Mesodermal cell (in vitro differentiated cells): ENCODE measurements at regions not wholly inside any gene's neighbourhood (a gene's known extent, or its start where the extent isn't known, plus 50 kb on each side); places are given as distances from the start of the nearest gene placed in this dataset.

Experiments
- H3K27ac ChIP-seq: 2 replicates; pipeline ENCODE4 v1.7.0; 2013; ENCODE audit warnings: mild to moderate bottlenecking, low read depth, low read length, moderate library complexity; ENCODE audit not compliant: severe bottlenecking
- H3K36me3 ChIP-seq: 2 replicates; pipeline ENCODE4 v1.7.1; 2013; ENCODE audit warnings: mild to moderate bottlenecking, low read length, moderate library complexity; ENCODE audit not compliant: control insufficient read depth, insufficient read depth
- H3K4me1 ChIP-seq: one replicate; pipeline ENCODE4 v1.7.1; 2013; ENCODE audit warnings: mild to moderate bottlenecking, low read length; ENCODE audit not compliant: insufficient read depth, control insufficient read depth, poor library complexity, severe bottlenecking
- H3K4me3 ChIP-seq: 2 replicates; pipeline ENCODE4 v1.7.0; 2013; ENCODE audit warnings: low read length, control low read depth, mild to moderate bottlenecking; ENCODE audit not compliant: insufficient read depth, poor library complexity, severe bottlenecking; ENCODE audit errors: extremely low read depth
- H3K9me3 ChIP-seq: 2 replicates; pipeline ENCODE4 v1.7.1; 2013; ENCODE audit warnings: mild to moderate bottlenecking, low read length, moderate library complexity; ENCODE audit not compliant: control insufficient read depth
- WGBS, 2 experiments: methylation state at CpG; one replicate each; pipeline ENCODE4 v1.1.5; 2013; ENCODE audit warnings: missing lambda C conversion rate in 2 of 2; ENCODE audit not compliant: insufficient coverage in 2 of 2; 5-methylcytosine and 5-hydroxymethylcytosine counted together

DNA sequence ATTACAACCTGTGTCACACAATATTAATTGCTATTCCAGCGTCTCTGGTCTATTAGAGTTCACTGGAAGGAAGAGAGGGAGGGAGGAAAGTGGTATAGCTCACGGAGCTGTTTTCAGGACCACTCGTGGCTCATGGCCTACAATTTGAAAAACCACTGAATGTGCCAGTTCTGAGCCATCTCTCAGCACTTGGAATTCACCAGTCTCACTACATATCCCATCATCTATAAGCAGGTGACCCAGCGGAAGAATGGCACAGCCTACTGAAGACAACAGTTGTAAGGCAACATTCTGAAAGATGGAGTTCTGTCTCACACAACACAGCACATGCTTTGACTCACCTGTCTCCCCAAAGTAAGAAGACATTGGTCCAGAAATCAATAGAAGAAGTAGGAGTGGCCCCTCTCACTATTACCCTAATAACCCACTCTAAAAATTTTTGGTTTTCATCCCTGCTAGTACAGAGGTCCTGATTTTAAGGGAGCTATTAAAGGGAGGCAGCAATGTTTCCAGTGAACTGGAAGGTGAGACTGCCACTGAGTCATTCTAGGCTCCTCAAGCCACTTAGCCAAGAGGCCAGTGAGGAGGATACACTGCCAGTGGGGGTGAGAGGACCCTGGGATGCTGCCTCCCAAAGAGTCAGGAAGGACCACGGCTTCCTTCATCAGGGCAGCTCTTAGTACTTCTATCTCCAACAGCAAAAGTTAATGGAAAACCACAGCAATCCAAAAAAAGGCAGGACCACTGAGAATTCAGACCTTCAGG, 50.0 kb upstream of the DOCK9 start:
- WGBS, 2 experiments, result 67 to 100% methylated on average over 1 to 4 of the region's 5 CpGs
- no peaks in the 10 kb centered on the region for H3K36me3 ChIP-seq
- H3K4me3 ChIP-seq, result no peak overlapping the region
- H3K9me3 ChIP-seq, result peaks cover 8% of the 10 kb centered on the region
- no peaks in the 10 kb centered on the region for H3K4me1 ChIP-seq
- H3K27ac ChIP-seq, result no peak overlapping the region

DNA sequence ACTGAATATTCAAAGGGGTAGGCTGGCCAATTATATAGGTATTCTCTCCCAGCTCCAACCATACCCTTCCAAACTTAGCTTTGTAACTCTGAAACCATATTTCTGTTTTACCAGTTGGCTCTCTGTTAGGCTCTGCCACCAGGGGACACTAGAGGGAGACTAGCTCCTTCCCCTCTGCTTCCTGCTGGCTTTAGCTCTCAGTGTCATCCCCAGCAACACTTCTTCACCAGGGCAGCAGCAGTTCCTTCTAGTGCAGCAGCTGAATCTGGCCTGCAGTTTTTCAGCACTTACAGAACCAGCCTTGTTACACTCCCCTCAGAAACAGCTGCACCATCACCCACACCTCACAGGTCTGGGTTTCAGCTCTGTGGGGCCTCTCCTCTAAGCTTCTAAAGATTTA, 51.0 kb upstream of the DOCK9 start:
- Histone ChIP-seq H3K9me3 (peaks cover 8% of the 10 kb centered on the region), H3K4me3 (no peak overlapping the region)

DNA sequence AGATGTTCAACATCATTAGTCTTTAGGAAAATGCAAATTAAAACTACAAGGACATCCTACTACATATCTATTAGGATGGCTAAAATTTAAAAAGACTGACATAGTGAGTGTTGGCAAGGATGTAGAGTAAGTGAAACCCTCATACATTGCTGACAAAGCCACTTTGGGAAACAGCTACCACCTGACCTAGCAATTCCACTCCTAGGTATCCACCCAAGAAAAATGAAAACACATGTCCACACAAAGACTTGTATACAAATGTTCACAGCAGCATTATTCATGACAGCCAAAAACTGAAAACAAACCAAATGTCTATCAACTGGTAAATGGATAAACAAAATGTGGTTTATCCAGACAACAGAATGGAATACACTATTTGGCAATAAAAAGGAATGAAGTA, 51.7 kb upstream of the DOCK9 start:
- Histone ChIP-seq H3K36me3 (no peaks in the 10 kb centered on the region), H3K9me3 (peaks cover 8% of the 10 kb centered on the region), H3K4me3 (no peak overlapping the region), H3K4me1 (no peaks in the 10 kb centered on the region), H3K27ac (no peak overlapping the region)

More for the DNA sequence above, 51.0 kb upstream of the DOCK9 start:
- Histone ChIP-seq H3K36me3 (no peaks in the 10 kb centered on the region), H3K27ac (no peak overlapping the region), H3K4me1 (no peaks in the 10 kb centered on the region)

DNA sequence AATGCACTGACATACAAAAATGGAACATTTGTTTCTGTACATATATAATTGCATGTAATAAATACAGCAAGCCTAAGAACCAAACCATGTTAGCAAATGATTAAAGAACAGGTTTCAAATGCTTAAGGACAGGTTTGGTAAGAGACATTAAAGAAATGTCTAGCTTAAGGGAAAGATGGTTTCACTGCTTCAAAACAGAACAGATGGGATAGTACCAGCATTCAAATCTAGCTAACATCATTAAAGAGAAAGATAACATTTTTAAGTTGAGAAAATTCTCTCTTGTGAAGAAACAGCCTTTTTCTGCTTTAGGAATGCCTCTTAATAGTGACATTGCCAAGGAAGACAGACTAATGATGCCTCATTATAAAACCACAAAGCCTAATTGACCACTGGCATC, 52.5 kb upstream of the DOCK9 start:
- Histone ChIP-seq H3K9me3 (peaks cover 8% of the 10 kb centered on the region), H3K27ac (no peak overlapping the region), H3K4me3 (no peak overlapping the region), H3K4me1 (no peaks in the 10 kb centered on the region), H3K36me3 (no peaks in the 10 kb centered on the region)

DNA sequence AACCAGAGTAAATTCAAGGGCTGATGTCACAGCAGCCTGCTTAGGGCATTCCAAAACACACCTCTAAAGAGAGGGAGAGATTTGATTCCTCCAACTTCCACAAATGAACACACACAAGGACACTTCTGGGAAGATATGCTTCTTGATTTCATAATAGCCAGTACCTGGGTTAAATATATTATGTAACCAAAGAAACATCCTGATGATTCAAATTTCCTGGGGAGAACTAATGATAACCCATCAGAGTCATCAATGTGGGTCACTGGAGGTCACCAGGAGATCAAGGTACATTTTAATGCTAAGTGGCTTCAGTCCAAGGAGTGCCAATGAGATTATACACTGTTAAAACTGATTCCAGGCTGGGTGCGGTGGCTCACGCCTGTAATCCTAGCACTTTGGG, 54.0 kb upstream of the DOCK9 start:
- WGBS, 2 experiments, result 88 to 94% methylated on average over 2 of the region's 2 CpGs
- no peaks in the 10 kb centered on the region for H3K36me3 ChIP-seq
- no peak overlapping the region for H3K4me3 ChIP-seq
- no peak overlapping the region for H3K27ac ChIP-seq
- H3K9me3 ChIP-seq, result peaks cover 8% of the 10 kb centered on the region
- no peaks in the 10 kb centered on the region for H3K4me1 ChIP-seq

DNA sequence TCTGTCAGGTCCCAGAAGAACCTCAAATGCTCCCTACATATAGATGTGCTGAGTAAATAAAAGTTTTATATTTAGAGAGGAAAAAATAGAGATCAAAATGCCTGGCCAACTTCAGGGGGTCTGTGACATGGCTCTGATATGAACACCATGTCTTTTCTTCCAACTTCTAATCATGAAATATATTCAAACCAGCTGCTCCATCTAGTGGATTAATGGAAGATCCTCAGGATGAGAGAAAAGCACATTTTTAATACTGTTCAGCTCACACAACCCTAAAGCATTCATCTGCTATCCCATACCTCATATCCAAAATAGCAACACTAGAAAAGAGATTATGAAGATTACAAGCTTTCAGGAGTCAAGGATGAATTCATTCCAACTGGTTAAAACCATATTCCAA, 56.0 kb upstream of the DOCK9 start:
- no peak overlapping the region for H3K27ac ChIP-seq
- no peaks in the 10 kb centered on the region for H3K36me3 ChIP-seq
- no peaks in the 10 kb centered on the region for H3K4me1 ChIP-seq
- peaks cover 8% of the 10 kb centered on the region for H3K9me3 ChIP-seq
- no peak overlapping the region for H3K4me3 ChIP-seq

DNA sequence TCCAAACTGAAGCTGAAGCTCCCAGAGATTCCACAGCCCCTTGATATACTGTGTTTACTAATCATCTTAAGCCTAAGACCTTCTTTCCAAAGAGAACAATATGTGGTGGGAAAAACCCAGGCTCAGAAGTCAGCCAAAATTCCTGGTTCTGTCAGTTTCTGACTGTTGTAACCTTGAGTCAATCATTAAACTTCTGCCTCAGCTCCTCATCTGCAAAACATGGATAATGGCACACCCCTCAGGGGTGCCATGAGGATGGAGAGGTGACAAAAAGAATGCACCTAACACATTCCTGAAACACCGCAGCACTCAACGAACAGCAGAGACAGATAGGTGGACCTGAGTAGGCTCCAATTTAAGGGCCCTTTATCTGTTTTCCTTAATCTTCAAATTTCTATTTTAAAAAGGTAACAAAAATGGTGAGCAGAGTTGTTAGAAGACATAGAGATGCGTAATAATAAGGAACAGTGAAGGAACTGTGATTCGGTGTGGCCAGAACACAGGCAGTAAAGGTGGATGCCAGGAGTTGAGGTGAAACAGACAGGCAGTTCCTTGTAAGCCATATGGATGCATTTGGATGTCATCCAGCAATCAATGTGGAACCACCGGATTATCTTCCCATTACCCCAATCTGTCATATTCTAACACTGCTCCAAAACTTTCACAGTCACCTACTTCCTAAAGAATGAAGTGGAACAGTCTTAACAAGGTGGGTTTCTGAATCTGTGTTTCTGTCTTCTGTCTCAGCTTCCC, 56.6 kb upstream of the DOCK9 start:
- Histone ChIP-seq H3K27ac (no peak overlapping the region), H3K9me3 (peaks cover 7% of the 10 kb centered on the region), H3K36me3 (no peaks in the 10 kb centered on the region), H3K4me3 (no peak overlapping the region), H3K4me1 (no peaks in the 10 kb centered on the region)
- WGBS, 2 experiments, result 96 to 100% methylated on average over 2 of the region's 5 CpGs

DNA sequence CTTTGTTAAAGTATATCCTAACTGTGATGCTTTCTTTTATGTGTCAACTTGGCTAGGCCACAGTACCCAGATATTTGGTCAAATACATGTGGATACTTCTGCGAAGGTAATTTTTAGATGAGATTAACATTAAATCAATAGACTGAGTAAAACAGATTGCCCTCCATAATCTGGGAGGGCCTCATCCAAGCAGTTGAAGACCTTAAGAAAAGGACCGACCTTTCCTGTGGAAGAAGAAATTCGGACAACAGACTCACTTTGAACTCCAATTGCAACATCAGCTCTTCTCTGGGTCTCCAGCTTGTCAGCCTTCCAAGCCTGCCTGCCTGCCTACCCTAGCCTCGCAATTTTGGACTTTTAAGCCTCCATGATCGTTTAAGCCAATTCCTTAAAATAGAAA, 57.9 kb upstream of the DOCK9 start:
- 95 to 100% methylated on average over 2 of the region's 5 CpGs for WGBS, 2 experiments
- no peaks in the 10 kb centered on the region for H3K4me1 ChIP-seq
- no peaks in the 10 kb centered on the region for H3K36me3 ChIP-seq
- no peaks in the 10 kb centered on the region for H3K9me3 ChIP-seq
- no peak overlapping the region for H3K4me3 ChIP-seq
- no peak overlapping the region for H3K27ac ChIP-seq

DNA sequence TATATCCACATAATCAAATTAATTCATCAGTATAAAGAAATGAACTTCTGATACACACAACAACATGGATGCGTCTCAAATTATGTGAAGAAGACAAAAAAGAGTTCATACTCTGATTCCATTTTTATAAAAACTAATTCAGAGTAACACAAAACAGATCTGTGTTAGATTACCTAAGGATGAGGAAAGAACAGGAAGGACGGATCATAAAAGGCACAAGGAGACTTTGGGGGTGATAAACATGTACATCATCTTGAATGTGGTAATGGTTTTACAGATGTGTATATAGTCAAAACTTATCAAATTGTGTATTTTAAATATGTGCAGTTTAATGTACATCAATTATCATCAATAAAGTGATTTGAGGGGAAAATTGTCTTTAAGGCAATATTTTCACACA, 59.9 kb upstream of the DOCK9 start:
- H3K4me1 ChIP-seq, result no peaks in the 10 kb centered on the region

DNA sequence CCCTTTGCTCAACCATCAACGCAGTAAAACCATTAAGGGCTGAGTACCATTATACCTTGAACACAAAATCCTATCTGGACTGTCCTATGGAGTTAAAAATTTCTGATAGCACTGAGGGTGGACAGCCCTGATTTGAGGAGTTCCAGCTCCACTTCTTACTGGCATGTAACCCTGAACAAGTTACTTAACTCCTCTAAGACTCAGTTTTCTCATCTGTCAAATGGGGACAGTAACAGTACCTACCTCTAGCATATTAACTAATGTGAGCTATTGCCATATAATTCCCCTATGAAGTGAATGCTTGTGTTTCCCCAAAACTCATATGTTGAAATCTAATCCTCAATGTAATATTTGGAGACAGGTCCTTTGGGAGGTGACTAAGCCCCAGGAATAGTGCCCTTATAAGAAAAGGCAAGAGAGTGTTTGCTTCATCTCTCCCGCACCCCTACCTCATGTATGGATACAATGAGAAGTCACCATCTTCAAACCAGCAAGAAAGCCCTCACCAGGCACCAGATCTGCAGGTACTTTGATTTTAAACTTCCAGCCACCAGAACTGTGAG, 61.9 kb upstream of the DOCK9 start:
- Histone ChIP-seq H3K4me3 (no peak overlapping the region), H3K9me3 (no peaks in the 10 kb centered on the region), H3K27ac (no peak overlapping the region), H3K4me1 (no peaks in the 10 kb centered on the region), H3K36me3 (no peaks in the 10 kb centered on the region)
- 100% methylated on average over 1 of the region's 2 CpGs for WGBS, 2 experiments

More for the DNA sequence above, 59.9 kb upstream of the DOCK9 start:
- Histone ChIP-seq H3K27ac (no peak overlapping the region), H3K36me3 (no peaks in the 10 kb centered on the region), H3K9me3 (no peaks in the 10 kb centered on the region), H3K4me3 (no peak overlapping the region)
- 100% methylated on average over 1 of the region's 2 CpGs; no CpG with 5 or more reads in 1 of the 2 experiments for WGBS, 2 experiments

DNA sequence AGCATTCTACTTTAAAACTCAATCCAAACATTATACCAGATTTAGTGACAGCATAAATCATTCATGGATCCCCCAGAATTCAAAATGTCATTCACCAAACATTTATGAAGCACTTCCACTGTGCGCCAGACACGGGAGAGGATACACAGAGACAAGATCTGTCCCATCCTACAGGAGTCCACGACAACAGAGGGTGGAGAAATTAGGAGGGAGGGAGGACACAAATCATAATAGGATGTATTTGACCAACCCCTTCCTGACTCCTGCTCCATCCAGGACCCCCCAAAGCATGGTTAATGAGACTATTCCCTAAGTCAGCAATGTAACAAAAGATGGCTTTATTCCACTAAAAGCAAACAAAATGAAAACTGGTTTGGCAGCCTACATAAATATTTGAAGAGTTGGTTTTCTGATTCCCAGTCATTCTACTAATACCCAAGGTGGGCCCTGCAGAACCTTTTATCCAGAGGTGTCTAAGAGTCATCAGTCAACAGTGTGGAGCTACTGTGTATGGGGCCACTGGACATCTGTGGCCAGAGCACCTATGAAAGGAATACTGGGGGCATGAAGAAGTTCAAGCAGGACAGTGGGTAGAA, 62.8 kb upstream of the DOCK9 start:
- H3K4me3 ChIP-seq, result no peak overlapping the region
- WGBS, 2 experiments, result 92% methylated on average over 2 of the region's 3 CpGs; no CpG with 5 or more reads in 1 of the 2 experiments
- no peaks in the 10 kb centered on the region for H3K9me3 ChIP-seq
- no peaks in the 10 kb centered on the region for H3K36me3 ChIP-seq
- no peak overlapping the region for H3K27ac ChIP-seq
- no peaks in the 10 kb centered on the region for H3K4me1 ChIP-seq
